ENCODE measurements at regions not wholly inside any gene's neighbourhood (a gene's known extent, or its start where the extent isn't known, plus 50 kb on each side); places are given as distances from the start of the nearest gene placed in this dataset.

DNA sequence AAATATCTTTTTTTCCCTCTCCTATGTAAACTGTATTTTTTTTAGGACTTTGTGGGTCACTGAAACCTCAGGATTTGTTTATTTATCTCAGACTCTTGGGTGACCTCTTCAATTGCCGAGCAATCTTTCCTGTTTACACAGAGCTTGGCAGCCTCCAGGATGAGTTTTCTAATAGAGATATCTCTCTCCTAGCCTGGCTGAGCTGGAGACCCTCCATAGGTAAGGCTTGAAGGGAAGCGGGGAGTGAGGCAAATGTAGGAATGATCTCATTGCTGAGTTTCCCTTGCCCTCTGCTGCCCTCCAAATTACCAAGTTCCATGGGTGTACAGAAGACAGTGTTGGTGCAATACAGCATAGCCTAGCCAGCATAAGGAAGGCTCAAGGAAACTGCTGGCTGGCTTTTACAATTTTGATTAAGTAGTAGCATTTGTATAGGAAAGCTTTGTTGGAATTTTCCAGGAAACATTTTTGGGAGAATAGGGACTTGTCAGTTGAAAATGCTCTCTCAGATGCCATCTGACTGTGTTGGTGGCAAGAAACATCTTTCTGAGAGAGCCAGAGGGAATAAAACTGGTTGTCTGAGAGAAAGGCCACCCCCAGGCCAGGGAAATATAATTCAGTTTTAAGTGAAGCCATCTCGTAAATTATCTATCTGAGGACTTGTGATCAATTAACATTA lies 116.0 kb downstream of the NMUR2 start:
- Histone ChIP-seq H2AFZ (replicated peaks) (no peak overlapping the region), H3K79me2 (ENCODE audit: low read depth) (no peaks in the 10 kb centered on the region), H4K20me1 (ENCODE audit: low read depth) (no peaks in the 10 kb centered on the region), H3K9me3 (ENCODE audit: low read depth) (no peaks in the 10 kb centered on the region), H3K4me1 (no peaks in the 10 kb centered on the region), H3K9ac (no peak overlapping the region), H3F3A (ENCODE audit: low read depth) (no peaks in the 10 kb centered on the region), H3K36me3 (no peaks in the 10 kb centered on the region), H3K4me3 (no peak overlapping the region), H3K27me3 (no peaks in the 10 kb centered on the region), H3K4me2 (no peak overlapping the region), H3K27ac (no peak overlapping the region)
- no peak for DNase-seq (ENCODE audit: low spot score)
- Mint-ChIP-seq H3K36me3 (no peaks in the 10 kb centered on the region), H3K27ac (no peak overlapping the region), H3K4me1 (peaks cover 3% of the 10 kb centered on the region), H3K27me3 (ENCODE audit: insufficient read depth, low read depth) (peaks cover 5% of the 10 kb centered on the region), H3K4me3 (no peak overlapping the region), H3K9me3 (no peaks in the 10 kb centered on the region)
- TF ChIP-seq, protein P1, sequence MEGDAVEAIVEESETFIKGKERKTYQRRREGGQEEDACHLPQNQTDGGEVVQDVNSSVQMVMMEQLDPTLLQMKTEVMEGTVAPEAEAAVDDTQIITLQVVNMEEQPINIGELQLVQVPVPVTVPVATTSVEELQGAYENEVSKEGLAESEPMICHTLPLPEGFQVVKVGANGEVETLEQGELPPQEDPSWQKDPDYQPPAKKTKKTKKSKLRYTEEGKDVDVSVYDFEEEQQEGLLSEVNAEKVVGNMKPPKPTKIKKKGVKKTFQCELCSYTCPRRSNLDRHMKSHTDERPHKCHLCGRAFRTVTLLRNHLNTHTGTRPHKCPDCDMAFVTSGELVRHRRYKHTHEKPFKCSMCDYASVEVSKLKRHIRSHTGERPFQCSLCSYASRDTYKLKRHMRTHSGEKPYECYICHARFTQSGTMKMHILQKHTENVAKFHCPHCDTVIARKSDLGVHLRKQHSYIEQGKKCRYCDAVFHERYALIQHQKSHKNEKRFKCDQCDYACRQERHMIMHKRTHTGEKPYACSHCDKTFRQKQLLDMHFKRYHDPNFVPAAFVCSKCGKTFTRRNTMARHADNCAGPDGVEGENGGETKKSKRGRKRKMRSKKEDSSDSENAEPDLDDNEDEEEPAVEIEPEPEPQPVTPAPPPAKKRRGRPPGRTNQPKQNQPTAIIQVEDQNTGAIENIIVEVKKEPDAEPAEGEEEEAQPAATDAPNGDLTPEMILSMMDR (IDR thresholded peaks at IDR 0.05) = no peak
- TF ChIP-seq EZH2 (IDR thresholded peaks at IDR 0.05) (no peak), EZH2phosphoT487 (IDR thresholded peaks at IDR 0.05) (no peak)

GRCh38 chr5:152288499-152288898 lies 116.6 kb downstream of the NMUR2 start:
- Histone ChIP-seq H3K27ac (no peak overlapping the region), H3K36me3 (no peaks in the 10 kb centered on the region), H3K9me3 (ENCODE audit: low read depth) (no peaks in the 10 kb centered on the region), H3F3A (ENCODE audit: low read depth) (no peaks in the 10 kb centered on the region), H3K27me3 (no peaks in the 10 kb centered on the region), H3K9ac (no peak overlapping the region), H2AFZ (replicated peaks) (no peak overlapping the region), H3K79me2 (ENCODE audit: low read depth) (no peaks in the 10 kb centered on the region), H4K20me1 (ENCODE audit: low read depth) (no peaks in the 10 kb centered on the region), H3K4me3 (no peak overlapping the region), H3K4me2 (no peak overlapping the region), H3K4me1 (no peaks in the 10 kb centered on the region)
- no peaks in the 10 kb centered on the region for H3K36me3 Mint-ChIP-seq
- TF ChIP-seq, protein P1 (IDR thresholded peaks at IDR 0.05) = no peak
- no peak for TF ChIP-seq EZH2 (IDR thresholded peaks at IDR 0.05)
- no peak for TF ChIP-seq EZH2phosphoT487 (IDR thresholded peaks at IDR 0.05)
- DNase-seq (ENCODE audit: low spot score) = no peak
- no peaks in the 10 kb centered on the region for H3K9me3 Mint-ChIP-seq
- no peak overlapping the region for H3K27ac Mint-ChIP-seq
- peaks cover 3% of the 10 kb centered on the region for H3K4me1 Mint-ChIP-seq
- peaks cover 5% of the 10 kb centered on the region for H3K27me3 Mint-ChIP-seq (ENCODE audit: insufficient read depth, low read depth)
- H3K4me3 Mint-ChIP-seq = no peak overlapping the region

GRCh38 chr5:152285764-152286163 lies 119.3 kb downstream of the NMUR2 start:
- Mint-ChIP-seq H3K4me1 (peaks cover 3% of the 10 kb centered on the region), H3K27me3 (ENCODE audit: insufficient read depth, low read depth) (peaks cover 5% of the 10 kb centered on the region)

More at GRCh38 chr5:152285764-152286163, 119.3 kb downstream of the NMUR2 start:
- Mint-ChIP-seq H3K27ac (no peak overlapping the region), H3K36me3 (no peaks in the 10 kb centered on the region), H3K4me3 (no peak overlapping the region), H3K9me3 (peaks cover 2% of the 10 kb centered on the region)
- Histone ChIP-seq H4K20me1 (ENCODE audit: low read depth) (no peaks in the 10 kb centered on the region), H2AFZ (replicated peaks) (no peak overlapping the region), H3K9me3 (ENCODE audit: low read depth) (no peaks in the 10 kb centered on the region), H3K79me2 (ENCODE audit: low read depth) (no peaks in the 10 kb centered on the region), H3K36me3 (no peaks in the 10 kb centered on the region), H3K9ac (no peak overlapping the region), H3K4me2 (no peak overlapping the region), H3K4me3 (no peak overlapping the region), H3F3A (ENCODE audit: low read depth) (no peaks in the 10 kb centered on the region), H3K4me1 (no peaks in the 10 kb centered on the region), H3K27me3 (no peaks in the 10 kb centered on the region), H3K27ac (no peak overlapping the region)
- no peak for DNase-seq (ENCODE audit: low spot score)
- no peak for TF ChIP-seq EZH2 (IDR thresholded peaks at IDR 0.05)
- TF ChIP-seq, protein P1 (IDR thresholded peaks at IDR 0.05) = no peak
- no peak for TF ChIP-seq EZH2phosphoT487 (IDR thresholded peaks at IDR 0.05)
